HL-60/S4 treated with phorbol 12-myristate 13-acetate at 8.2 ng/mL for 4 days and 3 days (cell line): ENCODE measurements at regions not wholly inside any gene's neighbourhood (a gene's known extent, or its start where the extent isn't known, plus 50 kb on each side); places are given as distances from the start of the nearest gene placed in this dataset.

Experiments used
- in situ Hi-C: fragments of 300-500 bp; cut with MboI; formaldehyde crosslinking; loops from 2 replicates; pipeline ENCODE4 v1.15.0; 2022; ENCODE audit warnings: low sequenced_read_pairs

- in situ Hi-C loops, result loop anchor here (25.0 kb wide), 1 partner anchor 954 kb away; no protein-coding TSS in a partner anchor
These were observed 88.0 kb upstream of the MPHOSPH6 start for GRCh38 chr16:82257990-82258389.

- in situ Hi-C loops, result loop anchor here (25.0 kb wide), 1 partner anchor 960 kb away; no protein-coding TSS in a partner anchor
These were observed 82.6 kb upstream of the MPHOSPH6 start for GRCh38 chr16:82252582-82252981.

GRCh38 chr16:82248677-82249076 lies 78.7 kb upstream of the MPHOSPH6 start:
- in situ Hi-C loops, result loop anchor here (25.0 kb wide), 1 partner anchor 211 kb away; the partner anchor contains the start of gene HSD17B2

GRCh38 chr16:82248012-82248656 lies 78.1 kb upstream of the MPHOSPH6 start:
- in situ Hi-C loops, result loop anchor here (25.0 kb wide), 1 partner anchor 211 kb away; the partner anchor contains the start of gene HSD17B2

GRCh38 chr16:82242201-82242600 lies 72.2 kb upstream of the MPHOSPH6 start:
- in situ Hi-C loops, result loop anchor here (25.0 kb wide), 1 partner anchor 205 kb away; the partner anchor contains the start of gene HSD17B2

GRCh38 chr16:82241469-82242052 lies 71.5 kb upstream of the MPHOSPH6 start:
- in situ Hi-C loops, result loop anchor here (25.0 kb wide), 1 partner anchor 204 kb away; the partner anchor contains the start of gene HSD17B2

GRCh38 chr16:82240111-82240510 lies 70.1 kb upstream of the MPHOSPH6 start:
- in situ Hi-C loops, result loop anchor here (25.0 kb wide), 1 partner anchor 203 kb away; the partner anchor contains the start of gene HSD17B2

- in situ Hi-C loops, result loop anchor here (25.0 kb wide), 1 partner anchor 200 kb away; the partner anchor contains the start of gene HSD17B2
These were observed 66.9 kb upstream of the MPHOSPH6 start for GRCh38 chr16:82236875-82237274.

- in situ Hi-C loops, result loop anchor here (25.0 kb wide), 1 partner anchor 199 kb away; the partner anchor contains the start of gene HSD17B2
These were observed 66.4 kb upstream of the MPHOSPH6 start for GRCh38 chr16:82236415-82236814.

- in situ Hi-C loops, result loop anchor here (25.0 kb wide), 1 partner anchor 196 kb away; the partner anchor contains the start of gene HSD17B2
These were observed 62.8 kb upstream of the MPHOSPH6 start for GRCh38 chr16:82232806-82233205.

- in situ Hi-C loops, result loop anchor here (25.0 kb wide), 1 partner anchor 194 kb away; the partner anchor contains the start of gene HSD17B2
These were observed 61.2 kb upstream of the MPHOSPH6 start for GRCh38 chr16:82231008-82231787.

GRCh38 chr16:82229800-82230619 lies 60.0 kb upstream of the MPHOSPH6 start:
- in situ Hi-C loops, result loop anchor here (25.0 kb wide), 1 partner anchor 193 kb away; the partner anchor contains the start of gene HSD17B2

GRCh38 chr16:82226327-82226726 lies 56.3 kb upstream of the MPHOSPH6 start:
- in situ Hi-C loops, result loop anchor here (25.0 kb wide), 1 partner anchor 189 kb away; the partner anchor contains the start of gene HSD17B2

GRCh38 chr16:82224821-82225220 lies 54.8 kb upstream of the MPHOSPH6 start:
- in situ Hi-C loops, result loop anchor here (25.0 kb wide), 1 partner anchor 188 kb away; the partner anchor contains the start of gene HSD17B2

GRCh38 chr16:82220541-82220940 lies 50.5 kb upstream of the MPHOSPH6 start:
- in situ Hi-C loops, result no loop called here
